ENCODE measurements at regions not wholly inside any gene's neighbourhood (a gene's known extent, or its start where the extent isn't known, plus 50 kb on each side); places are given as distances from the start of the nearest gene placed in this dataset.

DNA sequence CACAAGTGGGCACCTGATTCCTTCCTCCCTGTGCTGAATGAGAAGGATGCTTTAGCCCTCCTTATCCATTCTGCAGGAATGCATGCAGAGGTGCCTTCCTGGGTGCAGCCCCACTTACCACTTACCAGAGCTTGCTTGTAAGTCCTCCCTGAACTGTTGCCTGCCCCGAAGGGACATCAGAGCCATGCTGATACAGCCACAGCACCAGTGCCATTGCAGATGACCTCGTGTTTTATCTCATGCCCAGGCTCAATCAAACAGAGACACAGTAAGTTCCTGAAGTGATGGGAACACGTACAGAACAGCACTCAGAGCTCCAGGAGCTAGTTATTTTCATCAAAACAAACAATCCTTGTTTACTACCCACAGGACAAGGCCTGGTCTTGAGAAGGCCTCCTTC, 81.9 kb downstream of the ATP1A1 start:
- peak in 1 of 2 experiments; percentile 1 for DNase-seq

DNA sequence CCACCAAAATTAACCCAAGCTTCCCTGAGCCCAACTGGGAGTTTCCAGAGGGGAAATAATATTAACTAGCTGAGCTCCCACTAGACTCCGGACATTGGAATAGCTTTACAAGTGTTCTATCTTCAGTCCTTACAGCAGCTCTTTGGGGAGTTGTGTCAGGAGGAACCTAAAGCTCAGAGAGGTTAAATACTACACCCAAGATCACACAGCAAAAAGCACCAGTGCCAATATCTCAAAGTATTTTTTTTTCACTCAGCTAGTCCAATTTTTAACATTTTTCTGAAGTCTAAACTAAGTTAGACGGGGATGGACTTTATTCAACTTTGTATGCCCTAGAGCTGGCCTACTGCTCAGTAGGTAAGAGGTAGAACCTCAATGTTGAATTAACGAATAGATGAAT, 82.5 kb downstream of the ATP1A1 start:
- DNase-seq: no peak

DNA sequence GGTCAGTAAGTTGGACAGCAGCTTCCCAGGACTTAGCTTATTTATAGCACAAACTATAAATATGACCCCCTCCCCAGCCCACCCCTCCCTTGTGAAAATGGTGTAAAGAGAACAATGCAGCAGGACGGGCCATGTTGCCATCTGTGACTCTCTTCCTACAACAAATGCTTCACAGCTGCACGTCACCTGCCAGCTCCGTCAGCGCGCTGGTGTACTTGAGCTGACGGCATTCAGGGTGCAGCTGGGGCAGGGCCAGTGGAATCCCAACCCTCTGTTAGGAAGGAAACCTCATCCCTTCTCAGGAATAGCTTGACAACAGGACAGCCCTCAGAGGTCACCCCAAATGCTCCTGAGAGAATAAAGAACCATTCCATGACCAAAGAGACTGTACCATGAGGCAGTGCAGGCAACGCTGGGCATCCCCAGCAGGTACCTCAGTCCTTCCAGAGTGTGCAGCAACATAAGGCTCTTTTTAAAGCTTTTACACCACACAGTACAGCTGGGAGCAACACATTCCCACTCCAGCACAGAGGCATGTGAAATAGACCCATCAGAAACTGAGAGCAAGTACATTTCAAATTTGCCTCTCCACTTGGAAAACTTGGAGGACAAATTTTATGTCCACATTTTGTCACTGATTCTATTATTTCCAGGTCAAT, 85.0 kb downstream of the ATP1A1 start:
- DNase-seq: peak; percentile 45 to 83

DNA sequence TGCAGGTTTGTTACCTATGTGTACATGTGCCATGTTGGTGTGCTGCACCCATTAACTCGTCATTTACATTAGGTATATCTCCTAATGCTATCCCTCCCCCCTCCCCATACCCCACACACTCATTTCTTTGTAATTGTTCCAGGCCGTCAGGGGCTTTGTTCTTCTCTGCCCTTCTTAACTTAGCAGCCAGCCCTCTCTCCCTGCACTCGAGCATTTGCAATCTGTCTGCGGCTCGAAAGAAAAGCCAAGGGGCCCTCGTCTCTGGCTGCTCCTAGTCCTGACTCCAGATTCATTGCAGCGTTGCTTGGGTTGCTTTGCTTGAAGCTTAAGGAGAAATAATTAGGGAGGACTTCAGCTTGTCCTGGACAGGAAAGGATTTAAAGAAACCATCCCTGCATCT, 85.7 kb downstream of the ATP1A1 start:
- peak; percentile 3 to 8 for DNase-seq

DNA sequence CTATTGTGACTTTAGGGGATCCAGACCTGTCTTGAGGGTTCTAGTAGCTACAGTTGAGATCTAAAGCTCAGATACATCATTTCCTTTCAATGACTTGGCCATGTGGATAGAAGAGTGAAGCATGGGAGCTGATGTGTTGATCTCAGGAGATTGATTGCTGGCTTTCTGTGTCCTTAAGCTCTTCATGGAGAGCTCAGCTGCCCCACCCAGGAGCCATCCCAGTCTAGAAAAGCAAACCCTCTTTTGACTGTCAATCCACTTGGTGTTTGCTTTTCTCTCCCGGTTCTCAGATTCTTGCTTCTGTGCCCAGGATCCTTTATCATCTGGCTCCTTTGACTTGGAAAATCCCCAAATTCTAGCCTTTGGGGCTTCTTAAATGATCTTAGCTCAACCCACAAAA, 87.2 kb downstream of the ATP1A1 start:
- no peak for DNase-seq

DNA sequence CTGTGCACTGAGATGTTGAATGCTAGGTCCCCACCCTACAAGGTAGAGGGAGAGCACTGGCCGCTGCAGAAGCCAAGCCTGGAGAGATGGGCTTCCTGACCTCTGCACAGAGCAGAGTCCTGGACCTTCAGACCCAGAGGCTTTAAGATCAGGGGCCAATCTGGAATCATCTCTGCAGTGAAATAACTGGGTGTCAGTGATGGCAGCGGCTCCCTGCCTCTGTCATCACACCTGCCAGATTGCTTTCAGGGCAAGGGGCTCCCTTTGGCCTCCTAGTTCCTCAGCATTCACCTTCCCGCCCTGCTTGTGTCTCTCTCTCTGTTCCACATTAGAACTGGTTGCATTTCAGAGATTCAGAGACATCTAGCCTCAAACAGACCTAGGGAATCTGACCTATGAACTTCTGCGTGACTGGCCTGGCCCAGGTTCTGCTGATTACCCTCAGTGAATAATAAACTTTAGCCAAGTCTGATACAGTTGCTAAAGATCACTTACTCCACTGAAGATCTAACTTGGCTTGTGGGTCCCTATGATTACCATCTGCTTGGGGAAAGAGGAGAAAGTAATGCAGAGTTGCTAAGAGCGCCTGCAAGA, 87.8 kb downstream of the ATP1A1 start:
- DNase-seq: no peak

DNA sequence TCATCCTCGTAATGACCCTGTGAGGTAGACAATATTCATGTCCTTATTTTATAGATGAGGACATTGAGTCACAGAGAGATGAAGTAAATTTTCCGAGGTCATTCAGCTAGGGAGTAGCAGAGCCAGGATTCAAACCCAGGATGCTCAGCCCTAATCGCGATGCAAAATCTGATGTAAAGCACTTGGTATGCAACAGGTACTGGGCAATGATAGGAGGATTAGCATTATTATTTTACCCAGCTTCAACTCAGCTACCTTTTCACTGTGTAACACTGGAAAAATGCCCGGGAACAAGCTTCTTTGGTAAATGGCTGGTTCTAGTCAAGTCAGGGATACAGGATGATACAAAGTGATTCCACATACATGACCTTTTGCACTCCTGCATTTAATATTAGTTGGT, 88.7 kb downstream of the ATP1A1 start:
- no peak for DNase-seq

DNA sequence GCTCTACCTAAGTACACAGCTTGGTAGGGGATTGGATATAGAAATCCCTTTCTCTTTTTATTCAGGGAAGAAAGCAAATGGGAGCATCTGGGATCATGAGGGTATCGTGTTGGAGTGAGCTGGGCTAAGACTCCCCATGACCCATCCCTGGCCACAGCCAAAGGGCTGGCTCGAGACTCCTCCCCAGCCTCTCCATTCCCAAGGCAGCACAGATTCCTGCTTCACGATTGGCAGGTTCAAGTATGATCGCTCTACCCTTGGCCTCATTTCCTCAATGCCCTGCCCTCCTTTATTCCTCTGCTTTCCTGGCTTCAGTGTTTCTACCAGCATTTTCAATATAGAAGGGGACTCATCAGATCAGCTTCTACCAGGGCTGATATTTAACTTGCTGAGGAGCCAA, 89.7 kb downstream of the ATP1A1 start:
- no peak for DNase-seq

DNA sequence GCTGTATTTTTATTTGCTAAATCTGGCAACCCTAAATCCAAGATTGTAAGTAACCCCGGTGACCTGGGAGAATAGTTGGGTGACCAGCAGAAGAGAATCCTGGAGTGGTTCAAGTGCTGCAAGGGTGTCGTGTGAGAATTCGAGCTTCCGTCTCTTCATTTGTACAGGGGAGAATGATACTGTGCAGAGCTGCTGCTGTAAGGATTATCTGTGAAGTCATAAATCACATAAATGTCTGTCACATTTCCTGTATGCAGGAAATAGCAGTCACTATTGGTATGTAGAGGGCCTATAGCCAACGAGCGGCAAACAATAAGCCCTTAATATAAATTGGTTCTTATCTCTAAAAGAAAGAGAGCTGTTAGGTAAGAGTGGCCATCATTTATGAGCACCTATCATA, 90.7 kb downstream of the ATP1A1 start:
- no peak for DNase-seq
